Colonic mucosa (tissue), 4 donors: ENCODE measurements at regions not wholly inside any gene's neighbourhood (a gene's known extent, or its start where the extent isn't known, plus 50 kb on each side); places are given as distances from the start of the nearest gene placed in this dataset.

Experiments
- DNase-seq: peaks from one replicate; pipeline ENCODE4 v3.0.0-alpha.2; 2020
- H3K27ac ChIP-seq: fragments of 200-600 bp; one replicate; pipeline ENCODE4 v1.8.0; 2021
- H3K27me3 ChIP-seq: fragments of 200-600 bp; one replicate; pipeline ENCODE4 v1.8.0; 2021
- H3K36me3 ChIP-seq: fragments of 200-600 bp; one replicate; pipeline ENCODE4 v1.8.0; 2021
- H3K4me1 ChIP-seq: fragments of 200-600 bp; one replicate; pipeline ENCODE4 v1.8.0; 2021; ENCODE audit warnings: mild to moderate bottlenecking
- H3K4me3 ChIP-seq: fragments of 200-600 bp; one replicate; pipeline ENCODE4 v1.8.0; 2021
- H3K9ac ChIP-seq, 2 donors: one replicate each; pipeline ENCODE4 v1.7.0; 2013; ENCODE audit warnings: control low read depth in 2 of 2, low read depth in 2 of 2, low read length in 2 of 2
- H3K9me3 ChIP-seq: fragments of 200-600 bp; one replicate; pipeline ENCODE4 v1.8.0; 2021
- intact Hi-C: fragments of 100-400 bp; cut with DNase I; formaldehyde crosslinking; loops from one replicate; pipeline ENCODE4 v1.14.1; 2022
- TF ChIP-seq, protein P1 (sequence below): fragments of 200-600 bp; IDR thresholded peaks from one replicate; pipeline ENCODE4 v1.8.0; 2022; ENCODE audit warnings: antibody characterized with exemption, mild to moderate bottlenecking
- donor health status: healthy.
- donor health status: DM: no; HTN: no; CAD: no.
- donor health status: DM: no; HTN: no; CAD: no.

DNA sequence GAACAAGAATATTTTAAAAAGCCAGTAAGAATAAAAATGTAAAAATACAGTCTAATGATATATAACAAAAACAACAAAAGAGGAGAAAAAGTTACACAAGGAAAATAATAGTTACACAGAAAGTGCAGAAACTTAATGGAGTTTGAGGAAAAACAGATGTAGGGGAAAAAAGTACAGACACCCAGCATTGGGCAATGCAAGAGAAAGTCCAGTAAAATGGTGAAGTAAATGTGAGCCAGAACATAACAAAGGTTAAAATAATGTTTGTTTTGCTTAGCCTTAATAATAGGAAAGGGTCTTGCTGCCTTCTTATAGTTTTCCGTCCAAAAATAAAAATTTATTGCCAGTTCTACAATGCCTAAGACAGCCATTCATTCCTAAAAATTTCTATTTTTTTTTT lies 364.2 kb downstream of the NNT start:
- no peaks in the 10 kb centered on the region for H3K27me3 ChIP-seq
- intact Hi-C loops = no loop called here
- H3K27ac ChIP-seq = no peak overlapping the region
- H3K36me3 ChIP-seq = no peaks in the 10 kb centered on the region
- TF ChIP-seq, protein P1, sequence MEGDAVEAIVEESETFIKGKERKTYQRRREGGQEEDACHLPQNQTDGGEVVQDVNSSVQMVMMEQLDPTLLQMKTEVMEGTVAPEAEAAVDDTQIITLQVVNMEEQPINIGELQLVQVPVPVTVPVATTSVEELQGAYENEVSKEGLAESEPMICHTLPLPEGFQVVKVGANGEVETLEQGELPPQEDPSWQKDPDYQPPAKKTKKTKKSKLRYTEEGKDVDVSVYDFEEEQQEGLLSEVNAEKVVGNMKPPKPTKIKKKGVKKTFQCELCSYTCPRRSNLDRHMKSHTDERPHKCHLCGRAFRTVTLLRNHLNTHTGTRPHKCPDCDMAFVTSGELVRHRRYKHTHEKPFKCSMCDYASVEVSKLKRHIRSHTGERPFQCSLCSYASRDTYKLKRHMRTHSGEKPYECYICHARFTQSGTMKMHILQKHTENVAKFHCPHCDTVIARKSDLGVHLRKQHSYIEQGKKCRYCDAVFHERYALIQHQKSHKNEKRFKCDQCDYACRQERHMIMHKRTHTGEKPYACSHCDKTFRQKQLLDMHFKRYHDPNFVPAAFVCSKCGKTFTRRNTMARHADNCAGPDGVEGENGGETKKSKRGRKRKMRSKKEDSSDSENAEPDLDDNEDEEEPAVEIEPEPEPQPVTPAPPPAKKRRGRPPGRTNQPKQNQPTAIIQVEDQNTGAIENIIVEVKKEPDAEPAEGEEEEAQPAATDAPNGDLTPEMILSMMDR = no peak
- no peak for DNase-seq
- no peaks in the 10 kb centered on the region for H3K4me1 ChIP-seq
- H3K4me3 ChIP-seq = no peak overlapping the region
- no peak overlapping the region for H3K9ac ChIP-seq
- no peaks in the 10 kb centered on the region for H3K9me3 ChIP-seq

DNA sequence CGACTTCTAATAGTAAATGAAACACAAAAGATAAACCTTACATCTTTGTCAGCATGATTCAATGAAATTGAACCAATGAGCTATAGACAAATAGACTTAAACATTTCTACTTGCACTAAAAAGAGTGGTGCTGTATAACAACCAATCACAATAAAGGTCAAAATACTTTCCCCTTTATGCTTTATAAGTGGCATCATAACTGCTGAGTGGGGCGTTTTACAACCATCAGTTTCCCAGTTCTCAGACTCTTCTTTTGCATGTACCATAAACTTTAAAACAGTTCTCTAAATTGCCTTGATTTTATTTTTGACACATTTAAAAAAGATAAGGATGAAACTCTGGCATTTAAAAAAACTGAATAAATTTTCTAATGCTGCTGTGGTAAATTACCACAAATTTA lies 356.2 kb downstream of the NNT start:
- Histone ChIP-seq H3K36me3 (no peaks in the 10 kb centered on the region), H3K9ac (no peak overlapping the region), H3K27me3 (no peaks in the 10 kb centered on the region), H3K9me3 (no peaks in the 10 kb centered on the region), H3K4me3 (no peak overlapping the region), H3K4me1 (no peaks in the 10 kb centered on the region), H3K27ac (no peak overlapping the region)
- intact Hi-C loops = no loop called here
- TF ChIP-seq, protein P1 = no peak
- no peak for DNase-seq

DNA sequence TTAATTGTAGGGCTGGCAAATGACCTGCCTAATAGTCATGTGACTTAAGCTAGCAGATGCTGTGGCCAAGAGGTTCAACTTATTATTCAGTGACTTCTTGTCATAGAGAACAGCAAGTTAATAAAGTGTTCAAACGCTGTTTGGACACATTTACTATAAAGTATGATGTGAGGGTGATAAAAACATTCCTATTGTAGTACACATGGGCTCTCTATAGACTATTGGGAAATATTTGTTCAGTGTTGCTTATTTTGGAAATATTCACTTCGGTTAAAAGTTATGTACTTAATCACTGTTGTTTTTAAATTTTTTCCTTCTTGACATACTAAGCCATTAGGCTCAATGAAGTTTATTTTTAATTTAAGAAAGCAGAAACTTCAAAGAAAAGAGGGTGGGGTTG lies 345.0 kb downstream of the NNT start:
- no peaks in the 10 kb centered on the region for H3K27me3 ChIP-seq
- TF ChIP-seq, protein P1 = no peak
- intact Hi-C loops = no loop called here
- no peak overlapping the region for H3K4me3 ChIP-seq
- no peaks in the 10 kb centered on the region for H3K9me3 ChIP-seq
- no peak overlapping the region for H3K27ac ChIP-seq
- no peaks in the 10 kb centered on the region for H3K36me3 ChIP-seq
- no peak for DNase-seq
- no peaks in the 10 kb centered on the region for H3K4me1 ChIP-seq
- H3K9ac ChIP-seq = no peak overlapping the region

DNA sequence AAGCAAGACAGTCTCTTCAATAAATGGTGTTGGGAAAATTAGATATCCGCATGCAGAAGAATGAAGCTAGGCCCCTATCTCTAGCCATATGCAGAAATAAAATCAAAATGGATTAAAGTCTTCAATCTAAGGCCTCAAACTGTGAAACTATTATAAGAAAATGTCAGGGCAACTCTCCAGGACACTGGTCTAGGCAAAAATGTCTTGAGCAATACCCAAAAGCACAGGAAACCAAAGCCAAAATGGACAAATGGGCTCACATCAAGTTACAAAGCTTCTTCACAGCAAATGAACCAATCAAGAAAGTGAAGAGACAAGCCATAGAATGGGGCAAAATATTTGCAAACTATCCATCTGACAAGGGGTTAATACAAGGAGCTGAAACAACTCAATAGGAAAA lies 338.8 kb downstream of the NNT start:
- H3K36me3 ChIP-seq = no peaks in the 10 kb centered on the region

DNA sequence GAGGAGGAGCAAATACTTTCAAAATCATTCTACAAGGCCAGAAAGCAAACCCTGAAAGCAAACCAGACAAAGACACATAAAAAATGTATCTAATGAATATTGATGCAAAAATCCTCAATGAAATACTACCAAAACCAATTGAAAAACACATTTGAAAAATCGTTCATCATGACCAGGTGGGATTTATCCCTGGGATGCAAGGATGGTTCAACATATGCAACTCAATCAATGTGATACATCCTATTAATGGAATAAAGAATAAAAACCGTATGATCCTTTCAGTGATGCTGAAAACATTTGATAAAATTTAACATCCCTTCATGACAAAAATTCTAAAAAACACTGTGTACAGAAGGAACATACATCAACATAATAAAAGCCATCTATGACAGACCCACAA lies 337.6 kb downstream of the NNT start:
- H3K9ac ChIP-seq = no peak overlapping the region
- H3K27ac ChIP-seq = no peak overlapping the region
- intact Hi-C loops = no loop called here
- TF ChIP-seq, protein P1 = no peak
- H3K4me1 ChIP-seq = no peaks in the 10 kb centered on the region
- H3K36me3 ChIP-seq = no peaks in the 10 kb centered on the region
- no peak overlapping the region for H3K4me3 ChIP-seq
- DNase-seq = no peak
- no peaks in the 10 kb centered on the region for H3K27me3 ChIP-seq
- H3K9me3 ChIP-seq = no peaks in the 10 kb centered on the region

More for the DNA sequence above, 338.8 kb downstream of the NNT start:
- Histone ChIP-seq H3K27ac (no peak overlapping the region), H3K27me3 (no peaks in the 10 kb centered on the region), H3K9ac (no peak overlapping the region), H3K4me3 (no peak overlapping the region), H3K4me1 (no peaks in the 10 kb centered on the region), H3K9me3 (no peaks in the 10 kb centered on the region)
- DNase-seq = no peak
- TF ChIP-seq, protein P1 = no peak
- intact Hi-C loops = no loop called here

DNA sequence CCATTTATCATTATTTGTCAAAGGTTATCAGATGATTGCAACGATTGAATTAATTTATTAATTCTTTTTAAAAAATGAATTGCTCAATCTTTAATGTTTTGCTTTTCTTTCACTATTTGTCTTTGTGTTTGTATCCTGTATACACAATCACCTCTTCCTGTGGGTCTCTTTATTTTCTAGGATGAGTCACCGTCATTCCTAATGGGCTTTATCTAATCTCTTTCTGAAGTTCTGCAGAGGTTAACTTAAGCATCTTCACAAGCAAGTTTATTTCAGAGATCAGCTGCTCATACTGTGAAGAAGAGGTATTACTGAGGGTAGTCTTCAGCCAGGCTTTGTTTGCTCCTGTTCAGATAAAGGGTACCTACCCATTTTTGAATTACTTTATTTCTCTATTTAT lies 323.9 kb downstream of the NNT start:
- Histone ChIP-seq H3K9me3 (no peaks in the 10 kb centered on the region), H3K4me1 (no peaks in the 10 kb centered on the region), H3K9ac (no peak overlapping the region), H3K4me3 (no peak overlapping the region), H3K36me3 (no peaks in the 10 kb centered on the region), H3K27me3 (no peaks in the 10 kb centered on the region), H3K27ac (no peak overlapping the region)
- intact Hi-C loops = no loop called here
- no peak for DNase-seq
- TF ChIP-seq, protein P1 = no peak
